Progenitor cell of endocrine pancreas (in vitro differentiated cells): ENCODE measurements at regions not wholly inside any gene's neighbourhood (a gene's known extent, or its start where the extent isn't known, plus 50 kb on each side); places are given as distances from the start of the nearest gene placed in this dataset.
A peak's percentile ranks its signal among the peaks of the same experiment; 100 is the strongest.

Experiments
- DNase-seq: peaks from one replicate; pipeline ENCODE4 v3.0.0; 2021; ENCODE audit warnings: low spot score; ENCODE audit not compliant: unreplicated experiment
- H3K27ac Mint-ChIP-seq: 2 replicates; pipeline ENCODE4 v1.8.0; 2021; ENCODE audit warnings: mild to moderate bottlenecking, moderate library complexity, mixed read lengths
- H3K27me3 Mint-ChIP-seq: 2 replicates; pipeline ENCODE4 v1.8.0; 2021; ENCODE audit warnings: mixed read lengths
- H3K36me3 Mint-ChIP-seq: 2 replicates; pipeline ENCODE4 v1.8.0; 2022; ENCODE audit warnings: mixed read lengths; ENCODE audit not compliant: insufficient read depth
- H3K4me1 Mint-ChIP-seq: 2 replicates; pipeline ENCODE4 v1.8.0; 2021; ENCODE audit warnings: low read depth, mixed read lengths
- H3K4me3 Mint-ChIP-seq: 2 replicates; pipeline ENCODE4 v1.8.0; 2021; ENCODE audit warnings: low read depth, mild to moderate bottlenecking, moderate library complexity, mixed read lengths
- H3K9me3 Mint-ChIP-seq: 2 replicates; pipeline ENCODE4 v1.8.0; 2021; ENCODE audit warnings: low read depth, mixed read lengths
- CTCF ChIP-seq: fragments of 200-600 bp; sonication (generic); IDR thresholded peaks from one replicate; pipeline ENCODE4 v1.5.0; 2021; ENCODE audit warnings: antibody characterized with exemption, mild to moderate bottlenecking; ENCODE audit not compliant: unreplicated experiment

- Mint-ChIP-seq H3K4me1 (peaks cover 19% of the 10 kb centered on the region), H3K27ac (no peak overlapping the region), H3K4me3 (no peak overlapping the region), H3K36me3 (peaks cover 6% of the 10 kb centered on the region), H3K9me3 (no peaks in the 10 kb centered on the region), H3K27me3 (peaks cover 94% of the 10 kb centered on the region)
- no peak for DNase-seq
- TF ChIP-seq CTCF: no peak
Measured at GRCh38 chr15:69573815-69574475, 121.3 kb downstream of the RPLP1 start.

GRCh38 chr15:69574506-69574905 lies 121.9 kb downstream of the RPLP1 start:
- no peak for TF ChIP-seq CTCF
- Mint-ChIP-seq H3K9me3 (no peaks in the 10 kb centered on the region), H3K4me1 (peaks cover 22% of the 10 kb centered on the region), H3K36me3 (peaks cover 6% of the 10 kb centered on the region), H3K4me3 (no peak overlapping the region), H3K27me3 (peaks cover 95% of the 10 kb centered on the region), H3K27ac (no peak overlapping the region)
- DNase-seq: no peak

GRCh38 chr15:69575387-69575786 lies 122.8 kb downstream of the RPLP1 start:
- no peaks in the 10 kb centered on the region for H3K9me3 Mint-ChIP-seq
- peaks cover 31% of the 10 kb centered on the region for H3K4me1 Mint-ChIP-seq
- TF ChIP-seq CTCF: no peak
- peaks cover 97% of the 10 kb centered on the region for H3K27me3 Mint-ChIP-seq
- no peak for DNase-seq
- H3K36me3 Mint-ChIP-seq: peaks cover 4% of the 10 kb centered on the region
- H3K4me3 Mint-ChIP-seq: no peak overlapping the region
- no peak overlapping the region for H3K27ac Mint-ChIP-seq

DNA sequence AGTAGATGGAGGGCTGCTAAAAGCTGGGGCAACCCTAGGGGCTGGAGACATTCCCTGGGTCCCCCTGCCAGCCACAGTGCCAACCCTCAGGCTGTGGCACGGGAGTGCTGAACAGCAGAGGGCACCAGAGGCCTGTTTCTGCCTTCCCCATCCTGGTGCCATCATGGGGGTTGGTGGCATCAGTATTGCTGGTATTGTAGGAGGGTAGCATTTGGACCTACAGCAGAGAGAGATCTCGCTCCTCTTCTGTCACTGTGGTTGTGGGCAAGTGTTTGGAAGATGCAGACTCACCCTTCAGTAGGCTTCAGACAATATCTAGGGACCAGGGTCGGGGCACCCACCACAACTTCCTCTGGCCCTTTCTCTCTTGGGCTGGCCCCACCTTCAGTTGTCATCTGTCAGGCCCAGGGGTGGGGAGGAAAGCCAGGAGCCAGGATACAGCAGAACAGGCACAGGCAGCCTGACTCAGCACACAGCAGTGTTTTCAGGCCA lies 123.5 kb downstream of the RPLP1 start:
- peak; percentile 48 for TF ChIP-seq CTCF
- no peak for DNase-seq
- Mint-ChIP-seq H3K4me1 (peaks cover 36% of the 10 kb centered on the region), H3K4me3 (no peak overlapping the region), H3K9me3 (no peaks in the 10 kb centered on the region), H3K36me3 (peaks cover 4% of the 10 kb centered on the region), H3K27ac (peak overlapping the region; percentile 69), H3K27me3 (peaks cover 98% of the 10 kb centered on the region)

DNA sequence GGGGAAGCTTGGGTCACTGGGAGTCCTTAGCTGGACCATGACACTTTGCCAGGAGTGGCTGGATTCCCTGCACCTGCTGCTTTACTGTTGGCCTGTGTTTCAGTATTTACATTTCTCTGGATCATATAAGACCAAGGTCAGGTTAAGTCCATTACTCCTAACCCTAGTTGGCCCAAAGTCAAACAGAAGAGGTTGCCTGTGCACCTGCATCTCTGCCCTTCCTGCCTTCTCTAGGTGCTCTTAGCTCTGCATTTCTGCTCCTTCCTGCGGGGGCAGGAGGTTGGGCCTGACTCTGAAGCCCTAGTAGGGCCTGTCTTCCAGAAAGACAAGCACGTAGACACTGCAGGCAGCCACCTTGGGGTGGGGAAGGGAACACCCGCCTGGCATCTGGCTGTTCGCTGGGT lies 124.3 kb downstream of the RPLP1 start:
- DNase-seq: no peak
- TF ChIP-seq CTCF: no peak
- peaks cover 38% of the 10 kb centered on the region for H3K4me1 Mint-ChIP-seq
- no peak overlapping the region for H3K4me3 Mint-ChIP-seq
- H3K27ac Mint-ChIP-seq: peak overlapping the region; percentile 21
- no peaks in the 10 kb centered on the region for H3K9me3 Mint-ChIP-seq
- H3K36me3 Mint-ChIP-seq: peaks cover 4% of the 10 kb centered on the region
- H3K27me3 Mint-ChIP-seq: peaks cover 98% of the 10 kb centered on the region
